Liver (tissue), 3 donors: ENCODE measurements at regions not wholly inside any gene's neighbourhood (a gene's known extent, or its start where the extent isn't known, plus 50 kb on each side); places are given as distances from the start of the nearest gene placed in this dataset.
"Not testable (repeated sequence)": the region's sequence is repeated elsewhere in the genome, so short reads cannot be mapped to it uniquely, and the experiment has no call there.

ENCODE experiments used
- EGR1 ChIP-seq, 2 donors: IDR thresholded peaks; 2 replicates each; pipeline ENCODE4 v1.6.1; 2016 to 2018; ENCODE audit warnings: antibody characterized with exemption in 2 of 2, low read depth in 2 of 2
- RAD21 ChIP-seq, 2 donors: IDR thresholded peaks; 2 replicates each; pipeline ENCODE4 v1.6.1; 2016; ENCODE audit warnings: antibody characterized with exemption in 2 of 2, mild to moderate bottlenecking in 2 of 2
- SP1 ChIP-seq: IDR thresholded peaks from 2 replicates; pipeline ENCODE4 v1.6.1; 2018; ENCODE audit warnings: antibody characterized with exemption, mild to moderate bottlenecking
- TF ChIP-seq, protein P1 (sequence below): fragments of 150-350 bp; IDR thresholded peaks from 2 replicates; pipeline ENCODE4 v1.5.1; 2017; ENCODE audit warnings: improper control_type of control experiment, low read depth, low read length; ENCODE audit not compliant: missing input control
- donor health status: healthy.
- donor health status: healthy.

DNA sequence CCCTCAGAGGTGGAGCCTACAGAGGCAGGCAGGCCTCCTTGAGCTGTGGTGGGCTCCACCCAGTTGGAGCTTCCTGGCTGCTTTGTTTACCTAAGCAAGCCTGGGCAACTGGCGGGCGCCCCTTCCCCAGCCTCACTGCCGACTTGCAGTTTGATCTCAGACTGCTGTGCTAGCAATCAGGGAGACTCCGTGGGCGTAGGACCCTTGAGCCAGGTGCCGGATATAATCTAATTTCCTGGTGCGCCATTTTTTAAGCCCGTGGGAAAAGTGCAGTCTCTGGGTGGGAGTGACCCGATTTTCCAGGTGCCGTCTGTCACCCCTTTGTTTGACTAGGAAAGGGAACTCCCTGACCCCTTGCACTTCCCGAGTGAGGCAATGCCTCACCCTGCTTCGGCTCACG is 769.1 kb upstream of the SEMA6A start:
- TF ChIP-seq, protein P1, sequence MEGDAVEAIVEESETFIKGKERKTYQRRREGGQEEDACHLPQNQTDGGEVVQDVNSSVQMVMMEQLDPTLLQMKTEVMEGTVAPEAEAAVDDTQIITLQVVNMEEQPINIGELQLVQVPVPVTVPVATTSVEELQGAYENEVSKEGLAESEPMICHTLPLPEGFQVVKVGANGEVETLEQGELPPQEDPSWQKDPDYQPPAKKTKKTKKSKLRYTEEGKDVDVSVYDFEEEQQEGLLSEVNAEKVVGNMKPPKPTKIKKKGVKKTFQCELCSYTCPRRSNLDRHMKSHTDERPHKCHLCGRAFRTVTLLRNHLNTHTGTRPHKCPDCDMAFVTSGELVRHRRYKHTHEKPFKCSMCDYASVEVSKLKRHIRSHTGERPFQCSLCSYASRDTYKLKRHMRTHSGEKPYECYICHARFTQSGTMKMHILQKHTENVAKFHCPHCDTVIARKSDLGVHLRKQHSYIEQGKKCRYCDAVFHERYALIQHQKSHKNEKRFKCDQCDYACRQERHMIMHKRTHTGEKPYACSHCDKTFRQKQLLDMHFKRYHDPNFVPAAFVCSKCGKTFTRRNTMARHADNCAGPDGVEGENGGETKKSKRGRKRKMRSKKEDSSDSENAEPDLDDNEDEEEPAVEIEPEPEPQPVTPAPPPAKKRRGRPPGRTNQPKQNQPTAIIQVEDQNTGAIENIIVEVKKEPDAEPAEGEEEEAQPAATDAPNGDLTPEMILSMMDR = not testable (repeated sequence)
- TF ChIP-seq EGR1 (IDR thresholded peaks at IDR 0.05; ENCODE audit: low read depth in 2 of 2); SP1; RAD21 (IDR thresholded peaks at IDR 0.05): not testable (repeated sequence)
